ENCODE measurements at regions not wholly inside any gene's neighbourhood (a gene's known extent, or its start where the extent isn't known, plus 50 kb on each side); places are given as distances from the start of the nearest gene placed in this dataset.

GRCh38 chr3:194766845-194767244 is 81.2 kb downstream of the FAM43A start:
- no peak overlapping the region for H2BK15ac ChIP-seq (ENCODE audit: low read depth, low read length)
- H3K4me1 ChIP-seq (ENCODE audit: control insufficient read depth, insufficient read depth, low read length): no peaks in the 10 kb centered on the region; the same call in 1 of the 2 replicates
- H3K56ac ChIP-seq (ENCODE audit: extremely low read depth, insufficient read depth, low read length): no peak overlapping the region
- in situ Hi-C loops (cut with MboI; ENCODE audit: low sequenced_read_pairs): no loop called here
- no peaks in the 10 kb centered on the region for H3K79me1 ChIP-seq (ENCODE audit: low read depth in 1 of 2, low read length in 2 of 2)
- H3K4me2 ChIP-seq (ENCODE audit: low read depth, low read length): no peak overlapping the region
- no peak overlapping the region for H2BK20ac ChIP-seq (ENCODE audit: low read depth, low read length)
- H3K27ac ChIP-seq (ENCODE audit: insufficient read depth, low read length): no peak overlapping the region
- H3K4ac ChIP-seq (ENCODE audit: low read depth, low read length): no peak overlapping the region
- H2BK120ac ChIP-seq (ENCODE audit: low read depth, low read length): no peak overlapping the region
- no peak for TF ChIP-seq BHLHE40 (IDR thresholded peaks at IDR 0.05; ENCODE audit: low read depth, low read length)
- no peak for TF ChIP-seq FOS (IDR thresholded peaks at IDR 0.05; ENCODE audit: low read depth, low read length)
- no peak for TF ChIP-seq USF2 (IDR thresholded peaks at IDR 0.05; ENCODE audit: low read depth, low read length)
- TF ChIP-seq RAD21 (IDR thresholded peaks at IDR 0.05; ENCODE audit: low read length): no peak
- no peak for TF ChIP-seq MXI1 (IDR thresholded peaks at IDR 0.05; ENCODE audit: borderline replicate concordance, low read depth, low read length)
- TF ChIP-seq POLR2A (IDR thresholded peaks at IDR 0.05; ENCODE audit: low read depth, low read length): no peak
- no peak for TF ChIP-seq CHD1 (IDR thresholded peaks at IDR 0.05; ENCODE audit: low read depth, low read length)
- TF ChIP-seq SMC3 (IDR thresholded peaks at IDR 0.05; ENCODE audit: low read depth, low read length): no peak
- no peak overlapping the region for H2AFZ ChIP-seq (replicated peaks; ENCODE audit: low read length, poor library complexity)
- ATAC-seq (ENCODE audit: low read depth) (no peak), DNase-seq (no peak)
- no peak overlapping the region for H4K5ac ChIP-seq (ENCODE audit: low read depth, low read length)
- 40% methylated on average over 1 of the region's 7 CpGs; no CpG with 5 or more reads in 1 of the 2 experiments for WGBS, 2 experiments (ENCODE audit: extremely low coverage in 2 of 2, insufficient read length in 1 of 2)
- dilution Hi-C loops (cut with HindIII; ENCODE audit: low sequenced_read_pairs, unreplicated experiment): no loop called here
- H3K14ac ChIP-seq (replicated peaks; ENCODE audit: low read depth, low read length): no peak overlapping the region
- peaks cover 19% of the 10 kb centered on the region for H3K27me3 ChIP-seq (ENCODE audit: control insufficient read depth, insufficient read depth, low read length)
- intact Hi-C loops (cut with micrococcal nuclease): no loop called here
- H2AK5ac ChIP-seq (ENCODE audit: low read depth, low read length): no peak overlapping the region
- no peaks in the 10 kb centered on the region for H3K9me1 ChIP-seq (ENCODE audit: insufficient read depth, low read length)
- no peaks in the 10 kb centered on the region for H3K36me3 ChIP-seq (ENCODE audit: control insufficient read depth, insufficient read depth, low read length)
- no peak overlapping the region for H4K91ac ChIP-seq (ENCODE audit: insufficient read depth, low read depth, low read length)
- no peak overlapping the region for H3K4me3 ChIP-seq (ENCODE audit: insufficient read depth, low read depth, low read length)
- CTCF ChIA-PET: no interaction called here
- no peak overlapping the region for H3K23ac ChIP-seq (ENCODE audit: low read depth, low read length)
- no peak overlapping the region for H2BK5ac ChIP-seq (ENCODE audit: low read depth, low read length, poor library complexity, severe bottlenecking)
- no peak overlapping the region for H3K18ac ChIP-seq (ENCODE audit: low read depth, low read length)
- POLR2A ChIA-PET (ENCODE audit: unreplicated experiment): no interaction called here
- BruUV-seq (replicated peaks): no TSS peak
- H4K20me1 ChIP-seq (ENCODE audit: insufficient read depth, low read length): no peaks in the 10 kb centered on the region
- H3K9me3 ChIP-seq (ENCODE audit: control insufficient read depth, insufficient read depth, low read length): no peaks in the 10 kb centered on the region
- H4K8ac ChIP-seq (ENCODE audit: low read depth in 2 of 2, low read length in 2 of 2): no peak overlapping the region
- no peak overlapping the region for H3K9ac ChIP-seq (ENCODE audit: low read depth, low read length)
- H2AK9ac ChIP-seq (replicated peaks; ENCODE audit: low read depth, low read length, poor library complexity): no peak overlapping the region

All from IMR-90 (cell line).